Stimulated activated CD4-positive, alpha-beta T cell treated with anti-CD3 and anti-CD28 coated beads, Interleukin-2, amount 100 ng/mL, for 4 hours (primary cell): ENCODE measurements at regions not wholly inside any gene's neighbourhood (a gene's known extent, or its start where the extent isn't known, plus 50 kb on each side); places are given as distances from the start of the nearest gene placed in this dataset.

Experiments
- DNase-seq: peaks from one replicate; pipeline ENCODE4 v3.0.0-alpha.2; 2020; ENCODE audit warnings: low read depth

- no peak for DNase-seq
Measured at GRCh38 chr3:124402791-124403190, 327.5 kb upstream of the UMPS start.

- no peak for DNase-seq
Measured at GRCh38 chr3:124404621-124405020, 325.6 kb upstream of the UMPS start.

- no peak for DNase-seq
Measured at GRCh38 chr3:124407260-124407659, 323.0 kb upstream of the UMPS start.

- no peak for DNase-seq
Measured at GRCh38 chr3:124409650-124410275, 320.5 kb upstream of the UMPS start.

GRCh38 chr3:124410471-124410870, 319.8 kb upstream of the UMPS start:
- DNase-seq, result no peak

GRCh38 chr3:124411728-124412127, 318.5 kb upstream of the UMPS start:
- DNase-seq, result no peak

GRCh38 chr3:124412644-124413043, 317.6 kb upstream of the UMPS start:
- no peak for DNase-seq

- DNase-seq, result no peak
Measured at GRCh38 chr3:124413393-124413792, 316.9 kb upstream of the UMPS start.

GRCh38 chr3:124413989-124414598, 316.2 kb upstream of the UMPS start:
- DNase-seq, result no peak

GRCh38 chr3:124415446-124415960, 314.7 kb upstream of the UMPS start:
- DNase-seq, result no peak

- no peak for DNase-seq
Measured at GRCh38 chr3:124419303-124419702, 310.9 kb upstream of the UMPS start.

GRCh38 chr3:124420392-124420791, 309.9 kb upstream of the UMPS start:
- no peak for DNase-seq

GRCh38 chr3:124422805-124423204, 307.4 kb upstream of the UMPS start:
- no peak for DNase-seq

GRCh38 chr3:124424396-124424795, 305.9 kb upstream of the UMPS start:
- DNase-seq, result no peak

GRCh38 chr3:124425972-124426371, 304.3 kb upstream of the UMPS start:
- no peak for DNase-seq

- no peak for DNase-seq
Measured at GRCh38 chr3:124428372-124429128, 301.7 kb upstream of the UMPS start.

GRCh38 chr3:124429129-124429815, 301.0 kb upstream of the UMPS start:
- no peak for DNase-seq

GRCh38 chr3:124431331-124431994, 298.8 kb upstream of the UMPS start:
- DNase-seq, result no peak

- DNase-seq, result no peak
Measured at GRCh38 chr3:124434176-124434575, 296.1 kb upstream of the UMPS start.

- DNase-seq, result no peak
Measured at GRCh38 chr3:124435467-124435866, 294.8 kb upstream of the UMPS start.

- no peak for DNase-seq
Measured at GRCh38 chr3:124438813-124439212, 291.4 kb upstream of the UMPS start.

- no peak for DNase-seq
Measured at GRCh38 chr3:124439603-124440002, 290.6 kb upstream of the UMPS start.
